IPS DF 6.9 (cell line): ENCODE measurements at regions not wholly inside any gene's neighbourhood (a gene's known extent, or its start where the extent isn't known, plus 50 kb on each side); places are given as distances from the start of the nearest gene placed in this dataset.

Experiments
- DNase-seq: peaks from one replicate; pipeline ENCODE4 v3.0.0-alpha.2; 2013; ENCODE audit warnings: low read depth, low spot score
- H3K27ac ChIP-seq: one replicate; pipeline ENCODE4 v1.5.1; 2013; ENCODE audit warnings: low read length, control low read depth
- H3K27me3 ChIP-seq: 2 replicates; pipeline ENCODE4 v1.6.1; 2013; ENCODE audit warnings: mild to moderate bottlenecking, low read length; ENCODE audit not compliant: control insufficient read depth, insufficient read depth
- H3K36me3 ChIP-seq: 2 replicates; pipeline ENCODE4 v1.6.1; 2013; ENCODE audit warnings: low read length; ENCODE audit not compliant: control insufficient read depth, insufficient read depth
- H3K4me1 ChIP-seq: 2 replicates; pipeline ENCODE4 v1.6.1; 2013; ENCODE audit warnings: low read length; ENCODE audit not compliant: control insufficient read depth, insufficient read depth
- H3K4me3 ChIP-seq: 2 replicates; pipeline ENCODE4 v1.5.1; 2013; ENCODE audit warnings: mild to moderate bottlenecking, low read length
- H3K9me3 ChIP-seq: 2 replicates; pipeline ENCODE4 v1.6.1; 2013; ENCODE audit warnings: low read length, inconsistent platforms; ENCODE audit not compliant: control insufficient read depth, insufficient read depth
- WGBS: extraction: QIAGEN DNeasy Blood & Tissue Kit; methylation state at CpG from one replicate; pipeline ENCODE4 v1.1.7; 2013; ENCODE audit warnings: mixed read lengths, missing lambda C conversion rate; ENCODE audit not compliant: insufficient read length, insufficient coverage; 5-methylcytosine and 5-hydroxymethylcytosine counted together

GRCh38 chr6:27688014-27688586, 215.2 kb upstream of the ZNF184 start:
- Histone ChIP-seq H3K4me1 (no peaks in the 10 kb centered on the region), H3K27ac (no peak overlapping the region), H3K36me3 (no peaks in the 10 kb centered on the region), H3K9me3 (no peaks in the 10 kb centered on the region), H3K27me3 (no peaks in the 10 kb centered on the region), H3K4me3 (peak overlapping the region; percentile 79; the same call in 1 of the 2 replicates)
- WGBS = no CpG with 5 or more reads among the region's 28 CpGs
- DNase-seq = no peak

GRCh38 chr6:27687154-27688013, 214.5 kb upstream of the ZNF184 start:
- H3K4me1 ChIP-seq = no peaks in the 10 kb centered on the region
- no CpG with 5 or more reads among the region's 43 CpGs for WGBS
- H3K27ac ChIP-seq = no peak overlapping the region
- no peaks in the 10 kb centered on the region for H3K9me3 ChIP-seq
- no peak for DNase-seq
- no peaks in the 10 kb centered on the region for H3K27me3 ChIP-seq
- H3K4me3 ChIP-seq = peak overlapping the region; percentile 79; the same call in 1 of the 2 replicates
- H3K36me3 ChIP-seq = no peaks in the 10 kb centered on the region

- Histone ChIP-seq H3K36me3 (no peaks in the 10 kb centered on the region), H3K4me1 (no peaks in the 10 kb centered on the region), H3K9me3 (no peaks in the 10 kb centered on the region), H3K27me3 (peaks cover 5% of the 10 kb centered on the region; the same call in 1 of the 2 replicates), H3K4me3 (no peak overlapping the region), H3K27ac (no peak overlapping the region)
- no CpG with 5 or more reads among the region's 8 CpGs for WGBS
- DNase-seq = no peak
Observed at GRCh38 chr6:27685279-27685678, 212.4 kb upstream of the ZNF184 start.

- Histone ChIP-seq H3K4me1 (no peaks in the 10 kb centered on the region), H3K36me3 (no peaks in the 10 kb centered on the region), H3K4me3 (peak overlapping the region; percentile 15; the same call in 1 of the 2 replicates), H3K27ac (no peak overlapping the region), H3K9me3 (no peaks in the 10 kb centered on the region), H3K27me3 (peaks cover 9% of the 10 kb centered on the region; the same call in 1 of the 2 replicates)
- WGBS = no CpG with 5 or more reads among the region's 34 CpGs
- DNase-seq = no peak
Observed at GRCh38 chr6:27684264-27685211, 211.6 kb upstream of the ZNF184 start.

- Histone ChIP-seq H3K4me3 (peak overlapping the region; percentile 79; the same call in 1 of the 2 replicates), H3K36me3 (no peaks in the 10 kb centered on the region), H3K27ac (no peak overlapping the region), H3K27me3 (peaks cover 9% of the 10 kb centered on the region; the same call in 1 of the 2 replicates), H3K4me1 (no peaks in the 10 kb centered on the region), H3K9me3 (no peaks in the 10 kb centered on the region)
- WGBS = 100% methylated on average over 4 of the region's 47 CpGs
- no peak for DNase-seq
Observed at GRCh38 chr6:27679964-27680694, 207.2 kb upstream of the ZNF184 start.

GRCh38 chr6:27679308-27679963, 206.5 kb upstream of the ZNF184 start:
- no peak for DNase-seq
- Histone ChIP-seq H3K4me3 (peak overlapping the region; percentile 37; the same call in 1 of the 2 replicates), H3K27me3 (peaks cover 9% of the 10 kb centered on the region; the same call in 1 of the 2 replicates), H3K36me3 (no peaks in the 10 kb centered on the region), H3K27ac (no peak overlapping the region), H3K4me1 (no peaks in the 10 kb centered on the region), H3K9me3 (no peaks in the 10 kb centered on the region)
- no CpG with 5 or more reads among the region's 27 CpGs for WGBS

GRCh38 chr6:27678469-27678868, 205.6 kb upstream of the ZNF184 start:
- Histone ChIP-seq H3K27ac (no peak overlapping the region), H3K4me3 (no peak overlapping the region), H3K9me3 (no peaks in the 10 kb centered on the region), H3K36me3 (no peaks in the 10 kb centered on the region), H3K4me1 (no peaks in the 10 kb centered on the region), H3K27me3 (peaks cover 9% of the 10 kb centered on the region; the same call in 1 of the 2 replicates)
- DNase-seq = no peak
- no CpG with 5 or more reads among the region's 5 CpGs for WGBS

GRCh38 chr6:27674882-27675281, 202.0 kb upstream of the ZNF184 start:
- H3K27me3 ChIP-seq = peaks cover under 1% of the 10 kb centered on the region; the same call in 1 of the 2 replicates
- no CpG with 5 or more reads among the region's 9 CpGs for WGBS

GRCh38 chr6:27672113-27672799, 199.4 kb upstream of the ZNF184 start:
- DNase-seq = no peak
- Histone ChIP-seq H3K9me3 (no peaks in the 10 kb centered on the region), H3K36me3 (no peaks in the 10 kb centered on the region), H3K27ac (no peak overlapping the region), H3K4me1 (no peaks in the 10 kb centered on the region), H3K27me3 (peaks cover under 1% of the 10 kb centered on the region; the same call in 1 of the 2 replicates), H3K4me3 (peak overlapping the region; percentile 56; the same call in 1 of the 2 replicates)
- WGBS = no CpG with 5 or more reads among the region's 28 CpGs

More at GRCh38 chr6:27674882-27675281, 202.0 kb upstream of the ZNF184 start:
- no peak overlapping the region for H3K27ac ChIP-seq
- no peak overlapping the region for H3K4me3 ChIP-seq
- H3K9me3 ChIP-seq = no peaks in the 10 kb centered on the region
- no peaks in the 10 kb centered on the region for H3K4me1 ChIP-seq
- DNase-seq = no peak
- H3K36me3 ChIP-seq = no peaks in the 10 kb centered on the region
